ENCODE measurements at regions not wholly inside any gene's neighbourhood (a gene's known extent, or its start where the extent isn't known, plus 50 kb on each side); places are given as distances from the start of the nearest gene placed in this dataset.

GRCh38 chr6:97629180-97629579 is 346.2 kb upstream of the MMS22L start:
- DNase-seq (ENCODE audit: insufficient read length, low spot score) (no peak), FAIRE-seq (no peak)
- no peak for TF ChIP-seq CTCF (IDR thresholded peaks at IDR 0.05; ENCODE audit: insufficient read depth, missing control alignments)

GRCh38 chr6:97630604-97631003 is 347.6 kb upstream of the MMS22L start:
- no peak for DNase-seq (ENCODE audit: insufficient read length, low spot score)
- FAIRE-seq, result peak; percentile 29
- TF ChIP-seq CTCF (IDR thresholded peaks at IDR 0.05; ENCODE audit: insufficient read depth, missing control alignments), result no peak

- TF ChIP-seq CTCF (IDR thresholded peaks at IDR 0.05; ENCODE audit: insufficient read depth, missing control alignments), result no peak
- DNase-seq (ENCODE audit: insufficient read length, low spot score) (no peak), FAIRE-seq (no peak)
Observed at GRCh38 chr6:97632341-97632740, 349.3 kb upstream of the MMS22L start.

GRCh38 chr6:97639702-97640101 is 356.7 kb upstream of the MMS22L start:
- no peak for FAIRE-seq
- no peak for TF ChIP-seq CTCF (IDR thresholded peaks at IDR 0.05; ENCODE audit: insufficient read depth, missing control alignments)
- DNase-seq (ENCODE audit: insufficient read length, low spot score), result no peak

GRCh38 chr6:97644353-97644752 is 361.3 kb upstream of the MMS22L start:
- FAIRE-seq (no peak), DNase-seq (ENCODE audit: insufficient read length, low spot score) (no peak)
- TF ChIP-seq CTCF (IDR thresholded peaks at IDR 0.05; ENCODE audit: insufficient read depth, missing control alignments), result no peak

- no peak for TF ChIP-seq CTCF (IDR thresholded peaks at IDR 0.05; ENCODE audit: insufficient read depth, missing control alignments)
- DNase-seq (ENCODE audit: insufficient read length, low spot score) (no peak), FAIRE-seq (peak; percentile 41)
Observed at GRCh38 chr6:97645757-97646156, 362.7 kb upstream of the MMS22L start.

- DNase-seq (ENCODE audit: insufficient read length, low spot score) (no peak), FAIRE-seq (no peak)
- TF ChIP-seq CTCF (IDR thresholded peaks at IDR 0.05; ENCODE audit: insufficient read depth, missing control alignments), result no peak
Observed at GRCh38 chr6:97653076-97653475, 370.1 kb upstream of the MMS22L start.
